CD4-positive, alpha-beta T cell (primary cell): ENCODE measurements at regions not wholly inside any gene's neighbourhood (a gene's known extent, or its start where the extent isn't known, plus 50 kb on each side); places are given as distances from the start of the nearest gene placed in this dataset.

ENCODE experiments used
- ATAC-seq: fragments of 200-7000 bp; cut with Tn5 transposase; one replicate; pipeline ENCODE4 v1.10.0; 2022; ENCODE audit warnings: mild to moderate bottlenecking; ENCODE audit not compliant: poor library complexity
- CTCF ChIA-PET: fragments of 350-600 bp; sonication (Branson Sonifier 250); formaldehyde crosslinking; loops from one replicate; lab custom pipeline; 2021; ENCODE audit warnings: antibody characterized with exemption, inconsistent platforms; lab: Charles Lee
- POLR2A ChIA-PET: fragments of 350-600 bp; sonication (Branson Sonifier 250); formaldehyde crosslinking; loops from one replicate; lab custom pipeline; 2021; ENCODE audit warnings: antibody characterized with exemption, inconsistent platforms; lab: Charles Lee
- DNase-seq, 14 experiments: peaks; one replicate each; pipeline ENCODE4 v3.0.0-alpha.2; 2013 to 2020; ENCODE audit warnings: mixed read lengths in 2 of 14
- H3K27ac ChIP-seq, 2 donors: one replicate each; pipeline versions ENCODE4 v1.5.1 to v1.7.0; 2013; ENCODE audit warnings: low read length in 2 of 2, low read depth in 1 of 2, mild to moderate bottlenecking in 1 of 2
- H3K27me3 ChIP-seq, 2 experiments: 1 replicate in 1 of 2; 2 replicates in 1 of 2; pipeline versions ENCODE4 v1.6.1 to v1.7.0; 2013; ENCODE audit warnings: low read length in 2 of 2, control low read depth in 1 of 2, mild to moderate bottlenecking in 1 of 2, moderate library complexity in 1 of 2; ENCODE audit not compliant: insufficient read depth in 2 of 2, control insufficient read depth in 1 of 2
- H3K36me3 ChIP-seq: one replicate; pipeline ENCODE4 v1.6.1; 2013; ENCODE audit warnings: low read length, control low read depth; ENCODE audit not compliant: insufficient read depth
- H3K4me1 ChIP-seq: one replicate; pipeline ENCODE4 v1.6.1; 2013; ENCODE audit warnings: low read length, control low read depth; ENCODE audit not compliant: insufficient read depth
- H3K4me3 ChIP-seq: one replicate; pipeline ENCODE4 v1.5.1; 2013; ENCODE audit warnings: mild to moderate bottlenecking, low read length, moderate library complexity
- H3K9me3 ChIP-seq, 2 experiments: 1 replicate in 1 of 2; 2 replicates in 1 of 2; pipeline versions ENCODE4 v1.6.1 to v1.7.0; 2013; ENCODE audit warnings: low read length in 2 of 2, mild to moderate bottlenecking in 2 of 2, control low read depth in 1 of 2, moderate library complexity in 1 of 2; ENCODE audit not compliant: control insufficient read depth in 1 of 2, insufficient read depth in 1 of 2
- H3K27ac Mint-ChIP-seq: one replicate; pipeline ENCODE4 v1.8.0; 2020; ENCODE audit warnings: mixed read lengths
- H3K27me3 Mint-ChIP-seq: one replicate; pipeline ENCODE4 v1.8.0; 2021; ENCODE audit warnings: mixed read lengths
- H3K36me3 Mint-ChIP-seq: one replicate; pipeline ENCODE4 v1.8.0; 2021; ENCODE audit warnings: low read depth, mixed read lengths
- H3K4me1 Mint-ChIP-seq: one replicate; pipeline ENCODE4 v1.8.0; 2021; ENCODE audit warnings: low read depth, mixed read lengths
- H3K4me3 Mint-ChIP-seq: one replicate; pipeline ENCODE4 v1.8.0; 2020; ENCODE audit warnings: mild to moderate bottlenecking, mixed read lengths
- H3K9me3 Mint-ChIP-seq: one replicate; pipeline ENCODE4 v1.8.0; 2020; ENCODE audit warnings: mixed read lengths
- CTCF ChIP-seq: fragments of 200-600 bp; IDR thresholded peaks from one replicate; pipeline ENCODE4 v1.8.0; 2022; ENCODE audit warnings: antibody characterized with exemption, mild to moderate bottlenecking
- intact Hi-C, 2 experiments: fragments of 100-400 bp; cut with DNase I in 1 of 2; cut with micrococcal nuclease in 1 of 2; formaldehyde crosslinking; loops; one replicate each; pipeline versions ENCODE4 v1.15.1 to v1.9.0; 2023 to 2025; cut with DNase I, micrococcal nuclease

GRCh38 chr5:2288968-2289367 lies 406.2 kb upstream of the IRX4 start:
- no peaks in the 10 kb centered on the region for H3K27me3 Mint-ChIP-seq
- no peaks in the 10 kb centered on the region for H3K9me3 Mint-ChIP-seq
- Histone ChIP-seq H3K4me1 (no peaks in the 10 kb centered on the region), H3K27me3 (no peaks in the 10 kb centered on the region), H3K36me3 (no peaks in the 10 kb centered on the region), H3K4me3 (no peak overlapping the region), H3K9me3 (peaks cover 0 to 9% of the 10 kb centered on the region in 2 experiments), H3K27ac (no peak overlapping the region)
- ChIA-PET POLR2A (no interaction called here), CTCF (no interaction called here)
- ATAC-seq (no peak), DNase-seq (no peak)
- intact Hi-C loops: no loop called here
- no peak overlapping the region for H3K4me3 Mint-ChIP-seq
- no peak overlapping the region for H3K27ac Mint-ChIP-seq
- no peaks in the 10 kb centered on the region for H3K36me3 Mint-ChIP-seq
- no peak for TF ChIP-seq CTCF
- no peaks in the 10 kb centered on the region for H3K4me1 Mint-ChIP-seq

- no peaks in the 10 kb centered on the region for H3K27me3 Mint-ChIP-seq
- no peak overlapping the region for H3K4me3 Mint-ChIP-seq
- intact Hi-C loops: no loop called here
- Histone ChIP-seq H3K27me3 (no peaks in the 10 kb centered on the region), H3K4me3 (no peak overlapping the region), H3K27ac (no peak overlapping the region), H3K4me1 (no peaks in the 10 kb centered on the region), H3K9me3 (peaks cover 0 to 11% of the 10 kb centered on the region in 2 experiments), H3K36me3 (no peaks in the 10 kb centered on the region)
- no peak overlapping the region for H3K27ac Mint-ChIP-seq
- no peaks in the 10 kb centered on the region for H3K4me1 Mint-ChIP-seq
- DNase-seq (no peak), ATAC-seq (no peak)
- no peak for TF ChIP-seq CTCF
- H3K9me3 Mint-ChIP-seq: no peaks in the 10 kb centered on the region
- POLR2A ChIA-PET: no interaction called here
- no peaks in the 10 kb centered on the region for H3K36me3 Mint-ChIP-seq
- CTCF ChIA-PET: no interaction called here
These were observed 405.7 kb upstream of the IRX4 start for GRCh38 chr5:2288466-2288865.

DNA sequence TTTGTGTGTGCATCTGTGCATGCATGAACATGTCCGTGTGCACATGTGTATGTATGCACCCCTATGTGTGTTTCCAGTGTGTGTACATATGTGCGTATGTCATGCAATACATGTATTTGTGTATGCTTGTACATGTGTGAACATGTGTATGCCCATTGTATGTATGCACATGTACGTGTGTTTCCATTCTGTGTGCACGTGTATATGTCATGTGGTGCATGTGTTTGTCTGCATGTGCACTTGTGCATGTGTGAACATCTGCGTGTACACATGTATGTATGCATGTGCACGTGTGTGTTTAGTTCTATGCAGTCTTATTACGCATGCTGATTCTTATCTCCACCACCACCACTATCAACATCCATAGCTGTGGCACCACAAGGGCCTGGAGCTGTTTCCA lies 403.5 kb upstream of the IRX4 start:
- TF ChIP-seq CTCF: no peak
- Histone ChIP-seq H3K27ac (no peak overlapping the region), H3K9me3 (peaks cover 0 to 15% of the 10 kb centered on the region in 2 experiments), H3K4me3 (no peak overlapping the region), H3K36me3 (no peaks in the 10 kb centered on the region), H3K4me1 (no peaks in the 10 kb centered on the region), H3K27me3 (no peaks in the 10 kb centered on the region)
- H3K27ac Mint-ChIP-seq: no peak overlapping the region
- no peaks in the 10 kb centered on the region for H3K9me3 Mint-ChIP-seq
- ATAC-seq (no peak), DNase-seq (no peak)
- intact Hi-C loops: no loop called here
- no peak overlapping the region for H3K4me3 Mint-ChIP-seq
- ChIA-PET POLR2A (no interaction called here), CTCF (no interaction called here)
- H3K36me3 Mint-ChIP-seq: no peaks in the 10 kb centered on the region
- no peaks in the 10 kb centered on the region for H3K4me1 Mint-ChIP-seq
- no peaks in the 10 kb centered on the region for H3K27me3 Mint-ChIP-seq
